Gastrocnemius medialis (tissue), 4 donors: ENCODE measurements at regions not wholly inside any gene's neighbourhood (a gene's known extent, or its start where the extent isn't known, plus 50 kb on each side); places are given as distances from the start of the nearest gene placed in this dataset.

Experiments used
- CTCF ChIP-seq, 5 experiments: fragments of 450-650 bp in 3 of 5; fragments of 200-600 bp in 2 of 5; sonication (generic) in 2 of 5; IDR thresholded peaks in 4 of 5; conservative IDR thresholded peaks in 1 of 5; 1 replicate in 4 of 5; 2 replicates in 1 of 5; pipeline ENCODE4 v1.5.1; 2016 to 2019; ENCODE audit warnings: antibody characterized with exemption in 5 of 5, mild to moderate bottlenecking in 3 of 5, moderate library complexity in 3 of 5
- POLR2A ChIP-seq, 2 donors: fragments of 450-650 bp; IDR thresholded peaks; one replicate each; pipeline ENCODE4 v1.6.1; 2017; ENCODE audit warnings: antibody characterized with exemption in 2 of 2, mild to moderate bottlenecking in 2 of 2, moderate library complexity in 2 of 2

DNA sequence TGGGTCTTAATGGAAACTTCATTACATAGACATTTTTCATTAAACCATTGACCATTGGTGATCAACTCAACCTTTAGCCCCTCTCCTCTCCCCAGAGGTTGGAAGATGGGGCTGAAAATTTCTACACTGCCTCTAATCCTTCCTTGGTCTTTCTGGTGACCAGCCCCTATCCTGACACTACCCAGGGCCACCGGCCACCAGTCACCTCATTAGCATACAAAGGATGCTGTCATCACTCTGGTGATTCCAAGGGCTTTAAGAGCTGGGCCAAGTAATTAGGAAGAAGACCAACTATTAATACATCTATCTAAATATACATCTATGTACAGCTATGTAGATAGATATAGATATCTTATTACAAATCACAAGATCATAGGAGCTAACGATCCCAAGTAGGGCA is 111.2 kb upstream of the IRX6 start:
- TF ChIP-seq CTCF (IDR thresholded peaks at IDR 0.05 in 4 of 5, conservative IDR thresholded peaks at IDR 0.05 in 1 of 5) (no peak), POLR2A (IDR thresholded peaks at IDR 0.05) (no peak)
